ENCODE measurements at regions not wholly inside any gene's neighbourhood (a gene's known extent, or its start where the extent isn't known, plus 50 kb on each side); places are given as distances from the start of the nearest gene placed in this dataset.

- TF ChIP-seq CTCF (conservative IDR thresholded peaks at IDR 0.05 in 1 of 2, IDR thresholded peaks at IDR 0.05 in 1 of 2; ENCODE audit: extremely low read depth in 1 of 2, insufficient read depth in 1 of 2, low read depth in 1 of 2, low read length in 2 of 2) = no peak
- TF ChIP-seq EZH2 (IDR thresholded peaks at IDR 0.05; ENCODE audit: borderline replicate concordance, low read length) = no peak
Observed at GRCh38 chr2:216293883-216294282, 78.4 kb downstream of the MARCHF4 start.

Data from mammary epithelial cell (primary cell).